Adrenal gland (tissue), 5 donors: ENCODE measurements at regions not wholly inside any gene's neighbourhood (a gene's known extent, or its start where the extent isn't known, plus 50 kb on each side); places are given as distances from the start of the nearest gene placed in this dataset.
"Not testable (repeated sequence)": the region's sequence is repeated elsewhere in the genome, so short reads cannot be mapped to it uniquely, and the experiment has no call there.

ENCODE experiments used
- CTCF ChIP-seq, 6 experiments: fragments of 450-650 bp in 4 of 6; fragments of 200-600 bp in 2 of 6; sonication (generic) in 1 of 6; IDR thresholded peaks; 1 replicate in 5 of 6; 2 replicates in 1 of 6; pipeline versions ENCODE4 v1.5.1 to v1.8.0; 2016 to 2021; ENCODE audit warnings: antibody characterized with exemption in 6 of 6, mild to moderate bottlenecking in 2 of 6, moderate library complexity in 1 of 6
- POLR2A ChIP-seq, 2 donors: fragments of 450-650 bp; IDR thresholded peaks; one replicate each; pipeline ENCODE4 v1.6.1; 2017; ENCODE audit warnings: antibody characterized with exemption in 2 of 2, mild to moderate bottlenecking in 2 of 2, moderate library complexity in 1 of 2
- donor health status: DM: no; HTN: no; CAD: no.

- TF ChIP-seq CTCF, POLR2A (IDR thresholded peaks at IDR 0.05): not testable (repeated sequence)
Observed at GRCh38 chr21:7797328-7797727, 2724.1 kb upstream of the TPTE start.
